IMR-90 (cell line): ENCODE measurements at regions not wholly inside any gene's neighbourhood (a gene's known extent, or its start where the extent isn't known, plus 50 kb on each side); places are given as distances from the start of the nearest gene placed in this dataset.

ENCODE experiments used
- RFX5 ChIP-seq: IDR thresholded peaks from 2 replicates; pipeline ENCODE4 v1.8.0; 2012; ENCODE audit warnings: low read depth, mild to moderate bottlenecking, low read length, moderate library complexity
- TF ChIP-seq, protein P1 (sequence below): conservative IDR thresholded peaks from 2 replicates; pipeline ENCODE4 v1.5.1; 2012; ENCODE audit warnings: mild to moderate bottlenecking, low read depth, low read length, improper control_type of control experiment

DNA sequence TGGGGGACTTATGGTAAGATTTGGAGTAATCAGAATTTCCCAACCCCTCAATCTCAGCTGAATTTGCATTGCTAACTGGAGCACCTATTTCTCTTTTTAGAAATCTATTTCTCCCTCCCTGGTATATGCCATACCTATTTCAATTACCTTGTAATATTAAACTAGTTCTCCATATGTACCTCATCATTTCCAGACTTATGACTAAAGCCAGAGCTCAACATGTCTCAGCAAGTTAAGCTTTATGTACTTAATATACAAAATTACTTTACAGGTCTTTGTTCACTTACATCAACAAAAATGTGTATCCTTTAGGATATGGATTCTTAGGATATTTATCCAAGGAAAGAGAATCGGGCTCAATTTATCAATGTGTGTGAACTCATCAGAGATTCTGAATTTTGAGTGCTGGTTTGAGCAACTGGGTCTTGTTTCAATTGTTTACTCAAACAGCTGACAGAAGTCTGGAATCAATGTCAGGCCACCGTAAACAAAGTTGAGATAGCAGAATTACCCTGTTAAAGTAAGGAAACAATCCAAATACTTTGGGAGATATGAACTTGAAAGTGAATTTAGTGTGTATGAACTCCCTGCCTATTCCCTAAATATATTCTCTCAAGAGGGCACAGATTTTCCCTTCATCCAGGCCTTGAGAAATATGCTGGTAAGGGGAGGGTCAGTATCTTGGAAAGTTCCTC lies 199.6 kb downstream of the VEGFC start:
- TF ChIP-seq, protein P1, sequence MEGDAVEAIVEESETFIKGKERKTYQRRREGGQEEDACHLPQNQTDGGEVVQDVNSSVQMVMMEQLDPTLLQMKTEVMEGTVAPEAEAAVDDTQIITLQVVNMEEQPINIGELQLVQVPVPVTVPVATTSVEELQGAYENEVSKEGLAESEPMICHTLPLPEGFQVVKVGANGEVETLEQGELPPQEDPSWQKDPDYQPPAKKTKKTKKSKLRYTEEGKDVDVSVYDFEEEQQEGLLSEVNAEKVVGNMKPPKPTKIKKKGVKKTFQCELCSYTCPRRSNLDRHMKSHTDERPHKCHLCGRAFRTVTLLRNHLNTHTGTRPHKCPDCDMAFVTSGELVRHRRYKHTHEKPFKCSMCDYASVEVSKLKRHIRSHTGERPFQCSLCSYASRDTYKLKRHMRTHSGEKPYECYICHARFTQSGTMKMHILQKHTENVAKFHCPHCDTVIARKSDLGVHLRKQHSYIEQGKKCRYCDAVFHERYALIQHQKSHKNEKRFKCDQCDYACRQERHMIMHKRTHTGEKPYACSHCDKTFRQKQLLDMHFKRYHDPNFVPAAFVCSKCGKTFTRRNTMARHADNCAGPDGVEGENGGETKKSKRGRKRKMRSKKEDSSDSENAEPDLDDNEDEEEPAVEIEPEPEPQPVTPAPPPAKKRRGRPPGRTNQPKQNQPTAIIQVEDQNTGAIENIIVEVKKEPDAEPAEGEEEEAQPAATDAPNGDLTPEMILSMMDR, result no peak
- no peak for TF ChIP-seq RFX5
